Glutamatergic neuron (in vitro differentiated cells): ENCODE measurements at regions not wholly inside any gene's neighbourhood (a gene's known extent, or its start where the extent isn't known, plus 50 kb on each side); places are given as distances from the start of the nearest gene placed in this dataset.

Experiments
- DNase-seq: peaks from one replicate; pipeline ENCODE4 v3.0.0; 2022
- H3K27ac Mint-ChIP-seq: one replicate; pipeline ENCODE4 v1.8.0; 2020; ENCODE audit warnings: mild to moderate bottlenecking, mixed read lengths, inconsistent platforms; ENCODE audit not compliant: unreplicated experiment
- H3K27me3 Mint-ChIP-seq: one replicate; pipeline ENCODE4 v1.8.0; 2020; ENCODE audit warnings: mild to moderate bottlenecking, moderate library complexity, mixed read lengths, inconsistent platforms; ENCODE audit not compliant: unreplicated experiment
- H3K36me3 Mint-ChIP-seq: one replicate; pipeline ENCODE4 v1.8.0; 2020; ENCODE audit warnings: mild to moderate bottlenecking, mixed read lengths, inconsistent platforms; ENCODE audit not compliant: unreplicated experiment
- H3K4me1 Mint-ChIP-seq: one replicate; pipeline ENCODE4 v1.8.0; 2020; ENCODE audit warnings: mild to moderate bottlenecking, low read depth, mixed read lengths, inconsistent platforms; ENCODE audit not compliant: unreplicated experiment
- H3K4me3 Mint-ChIP-seq: one replicate; pipeline ENCODE4 v1.8.0; 2020; ENCODE audit warnings: mild to moderate bottlenecking, mixed read lengths, inconsistent platforms; ENCODE audit not compliant: unreplicated experiment
- H3K9me3 Mint-ChIP-seq: one replicate; pipeline ENCODE4 v1.8.0; 2020; ENCODE audit warnings: mild to moderate bottlenecking, moderate library complexity, mixed read lengths, inconsistent platforms; ENCODE audit not compliant: unreplicated experiment
- TF ChIP-seq, protein P1 (sequence below): fragments of 200-600 bp; sonication (generic); IDR thresholded peaks from one replicate; pipeline ENCODE4 v1.5.0; 2021; ENCODE audit not compliant: partially characterized antibody, unreplicated experiment

- no peak overlapping the region for H3K27ac Mint-ChIP-seq
- peaks cover 4% of the 10 kb centered on the region for H3K27me3 Mint-ChIP-seq
These were observed 148.2 kb upstream of the KLF4 start for GRCh38 chr9:107637421-107638420.

DNA sequence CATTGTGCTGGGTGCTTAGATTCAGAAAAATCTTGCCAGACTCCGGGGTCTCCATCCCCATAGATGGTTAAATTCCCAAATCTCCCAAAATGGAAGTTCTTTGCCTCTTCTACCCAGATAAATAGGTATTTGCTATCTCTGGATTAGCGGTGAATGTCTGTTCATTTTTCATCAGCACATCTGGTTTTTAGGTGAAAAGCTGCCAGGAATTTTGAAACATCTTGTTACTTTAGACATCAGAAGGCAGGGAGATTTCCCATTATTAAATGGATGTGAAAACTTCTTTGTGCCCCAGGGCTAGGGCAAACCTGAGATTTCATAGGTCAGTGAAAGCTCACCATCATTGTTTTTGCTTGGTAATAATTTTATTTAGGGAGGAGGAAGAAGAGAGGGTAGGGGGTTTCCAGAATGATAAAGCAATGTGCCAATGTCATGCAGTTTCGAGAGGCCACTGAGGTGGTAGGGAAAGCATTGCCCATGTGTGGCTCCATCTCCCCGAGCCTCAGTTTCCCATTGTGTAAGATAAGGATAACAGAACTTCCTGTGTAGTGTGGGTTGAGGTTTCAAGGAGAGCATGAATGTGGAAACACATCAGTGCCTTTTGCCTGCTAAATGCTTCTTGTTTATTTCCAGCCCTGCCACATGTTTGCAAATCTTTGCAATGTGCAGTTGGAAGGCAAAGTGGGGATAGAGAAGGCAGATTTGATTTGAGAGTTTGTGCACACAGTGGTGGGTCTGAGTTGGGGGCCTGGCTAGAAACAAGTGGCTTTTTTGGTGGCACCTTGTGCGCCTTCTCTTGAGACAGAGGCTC, 147.2 kb upstream of the KLF4 start:
- Mint-ChIP-seq H3K4me1 (peaks cover 7% of the 10 kb centered on the region), H3K9me3 (no peaks in the 10 kb centered on the region), H3K27me3 (peaks cover 4% of the 10 kb centered on the region), H3K4me3 (peak overlapping the region; percentile 30), H3K36me3 (no peaks in the 10 kb centered on the region), H3K27ac (no peak overlapping the region)
- no peak for DNase-seq
- TF ChIP-seq, protein P1, sequence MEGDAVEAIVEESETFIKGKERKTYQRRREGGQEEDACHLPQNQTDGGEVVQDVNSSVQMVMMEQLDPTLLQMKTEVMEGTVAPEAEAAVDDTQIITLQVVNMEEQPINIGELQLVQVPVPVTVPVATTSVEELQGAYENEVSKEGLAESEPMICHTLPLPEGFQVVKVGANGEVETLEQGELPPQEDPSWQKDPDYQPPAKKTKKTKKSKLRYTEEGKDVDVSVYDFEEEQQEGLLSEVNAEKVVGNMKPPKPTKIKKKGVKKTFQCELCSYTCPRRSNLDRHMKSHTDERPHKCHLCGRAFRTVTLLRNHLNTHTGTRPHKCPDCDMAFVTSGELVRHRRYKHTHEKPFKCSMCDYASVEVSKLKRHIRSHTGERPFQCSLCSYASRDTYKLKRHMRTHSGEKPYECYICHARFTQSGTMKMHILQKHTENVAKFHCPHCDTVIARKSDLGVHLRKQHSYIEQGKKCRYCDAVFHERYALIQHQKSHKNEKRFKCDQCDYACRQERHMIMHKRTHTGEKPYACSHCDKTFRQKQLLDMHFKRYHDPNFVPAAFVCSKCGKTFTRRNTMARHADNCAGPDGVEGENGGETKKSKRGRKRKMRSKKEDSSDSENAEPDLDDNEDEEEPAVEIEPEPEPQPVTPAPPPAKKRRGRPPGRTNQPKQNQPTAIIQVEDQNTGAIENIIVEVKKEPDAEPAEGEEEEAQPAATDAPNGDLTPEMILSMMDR = no peak

More at GRCh38 chr9:107637421-107638420, 148.2 kb upstream of the KLF4 start:
- TF ChIP-seq, protein P1 = no peak
- Mint-ChIP-seq H3K4me1 (peaks cover 2% of the 10 kb centered on the region), H3K4me3 (peak overlapping the region; percentile 85), H3K36me3 (no peaks in the 10 kb centered on the region), H3K9me3 (no peaks in the 10 kb centered on the region)
- DNase-seq = peak; percentile 74

DNA sequence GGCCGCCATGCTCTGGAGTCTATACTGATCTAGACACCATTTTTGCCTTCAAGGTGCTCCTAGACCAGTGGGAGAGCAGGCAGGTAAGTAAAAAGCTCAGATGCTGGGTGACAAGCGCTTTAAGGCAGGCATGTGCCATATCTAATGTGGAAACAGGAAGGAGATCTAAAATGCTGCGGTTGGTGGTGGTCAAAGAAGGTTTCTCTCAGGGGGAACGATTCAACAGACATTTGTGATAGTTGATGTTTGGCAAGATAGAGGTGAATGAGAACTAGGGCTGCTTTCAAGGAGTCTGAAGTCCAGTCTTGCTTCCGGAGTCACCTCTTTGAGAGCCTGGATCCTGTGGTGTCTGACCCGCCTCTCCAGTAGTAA, 146.2 kb upstream of the KLF4 start:
- Mint-ChIP-seq H3K27ac (no peak overlapping the region), H3K9me3 (no peaks in the 10 kb centered on the region), H3K4me1 (peaks cover 7% of the 10 kb centered on the region), H3K4me3 (no peak overlapping the region), H3K27me3 (peaks cover 4% of the 10 kb centered on the region), H3K36me3 (no peaks in the 10 kb centered on the region)
- DNase-seq = no peak
- TF ChIP-seq, protein P1 = no peak

DNA sequence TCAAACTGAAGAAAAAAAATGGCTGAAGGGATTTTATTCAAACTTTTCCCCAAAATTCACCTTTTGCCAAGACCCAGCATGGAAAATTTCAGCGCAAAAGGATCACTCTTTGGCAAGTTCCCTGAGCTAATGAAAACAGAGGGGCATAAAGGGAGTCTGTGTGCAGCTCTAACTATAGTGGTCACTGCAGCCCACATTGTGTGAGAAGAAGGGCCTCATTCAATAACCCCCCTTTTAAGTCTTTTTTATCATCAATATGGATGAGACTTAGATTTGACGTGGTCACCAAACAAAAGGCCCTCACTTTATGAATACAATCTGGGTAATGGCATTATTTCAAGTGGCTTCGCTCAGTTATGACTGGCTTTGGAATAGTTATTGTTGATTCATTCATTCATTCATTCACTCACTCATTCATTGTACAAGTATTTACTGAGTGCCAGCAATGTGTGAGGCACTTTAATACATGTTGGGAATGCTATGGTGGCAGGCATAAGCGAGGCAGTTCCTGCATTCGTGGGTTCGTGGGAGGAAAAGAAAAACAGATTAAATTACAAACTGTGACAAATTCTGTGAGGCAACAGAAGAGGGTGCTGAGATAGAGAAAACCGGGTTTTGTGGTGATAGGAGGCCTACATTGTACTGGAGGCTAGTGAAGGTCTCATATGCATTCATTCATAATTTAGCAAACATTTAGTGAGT, 145.7 kb upstream of the KLF4 start:
- no peak for DNase-seq
- H3K27me3 Mint-ChIP-seq = peaks cover 4% of the 10 kb centered on the region
- H3K36me3 Mint-ChIP-seq = no peaks in the 10 kb centered on the region
- H3K27ac Mint-ChIP-seq = no peak overlapping the region
- no peak overlapping the region for H3K4me3 Mint-ChIP-seq
- TF ChIP-seq, protein P1 = no peak
- no peaks in the 10 kb centered on the region for H3K9me3 Mint-ChIP-seq
- peaks cover 7% of the 10 kb centered on the region for H3K4me1 Mint-ChIP-seq
